Thoracic aorta (tissue), 2 donors: ENCODE measurements at regions not wholly inside any gene's neighbourhood (a gene's known extent, or its start where the extent isn't known, plus 50 kb on each side); places are given as distances from the start of the nearest gene placed in this dataset.

Experiments used
- ATAC-seq: fragments of 150-250 bp; one replicate; pipeline ENCODE4 v1.8.0; 2017; ENCODE audit warnings: low read depth; ENCODE audit not compliant: insufficient number of reproducible peaks, low FRiP score
- DNase-seq: peaks from one replicate; pipeline ENCODE4 v3.0.0-alpha.2; 2020; ENCODE audit warnings: low spot score
- H3K27ac ChIP-seq, 2 donors: fragments of 200-600 bp; sonication (generic); 1 replicate in 1 of 2; 2 replicates in 1 of 2; pipeline ENCODE4 v1.5.1; 2016; ENCODE audit warnings: mild to moderate bottlenecking in 2 of 2, moderate library complexity in 2 of 2
- H3K27me3 ChIP-seq: fragments of 200-600 bp; sonication (generic); replicated peaks from 2 replicates; pipeline ENCODE4 v1.6.0; 2016; ENCODE audit warnings: mild to moderate bottlenecking; ENCODE audit not compliant: insufficient read depth
- H3K36me3 ChIP-seq: fragments of 200-600 bp; sonication (generic); one replicate; pipeline ENCODE4 v1.5.1; 2016
- H3K4me1 ChIP-seq, 2 donors: fragments of 200-600 bp; sonication (generic); 1 replicate in 1 of 2; 2 replicates in 1 of 2; pipeline versions ENCODE4 v1.5.1 to v1.6.0; 2016; ENCODE audit warnings: low read depth in 2 of 2, mild to moderate bottlenecking in 1 of 2; ENCODE audit not compliant: control insufficient read depth in 1 of 2
- H3K4me3 ChIP-seq: fragments of 200-600 bp; sonication (generic); 2 replicates; pipeline ENCODE4 v1.5.1; 2016; ENCODE audit warnings: mild to moderate bottlenecking
- H3K9me3 ChIP-seq: fragments of 200-600 bp; sonication (generic); 2 replicates; pipeline ENCODE4 v1.5.1; 2016
- TF ChIP-seq, protein P1 (sequence below): fragments of 200-600 bp; sonication (generic); IDR thresholded peaks from one replicate; pipeline ENCODE4 v1.5.1; 2019; ENCODE audit warnings: antibody characterized with exemption

DNA sequence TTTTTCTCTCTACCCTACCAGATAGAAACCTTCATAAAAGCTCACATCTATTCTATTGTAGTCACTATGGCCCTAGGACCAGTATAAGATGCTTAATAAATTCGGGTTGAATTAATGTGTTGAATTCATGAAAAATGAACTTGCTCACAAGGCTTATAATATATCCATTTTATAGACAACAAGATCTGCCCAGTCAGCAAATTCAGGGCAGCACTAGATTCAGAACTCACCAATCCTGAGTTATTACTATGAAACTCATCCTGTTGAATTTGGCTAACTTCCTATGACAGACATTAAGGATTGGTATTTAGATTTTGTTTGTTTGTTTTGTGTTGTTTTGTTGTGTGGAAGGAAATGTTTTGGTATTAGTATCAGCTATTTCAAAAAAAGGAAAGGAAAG lies 143.6 kb upstream of the CCNG1 start:
- DNase-seq (no peak), ATAC-seq (no peak)
- TF ChIP-seq, protein P1, sequence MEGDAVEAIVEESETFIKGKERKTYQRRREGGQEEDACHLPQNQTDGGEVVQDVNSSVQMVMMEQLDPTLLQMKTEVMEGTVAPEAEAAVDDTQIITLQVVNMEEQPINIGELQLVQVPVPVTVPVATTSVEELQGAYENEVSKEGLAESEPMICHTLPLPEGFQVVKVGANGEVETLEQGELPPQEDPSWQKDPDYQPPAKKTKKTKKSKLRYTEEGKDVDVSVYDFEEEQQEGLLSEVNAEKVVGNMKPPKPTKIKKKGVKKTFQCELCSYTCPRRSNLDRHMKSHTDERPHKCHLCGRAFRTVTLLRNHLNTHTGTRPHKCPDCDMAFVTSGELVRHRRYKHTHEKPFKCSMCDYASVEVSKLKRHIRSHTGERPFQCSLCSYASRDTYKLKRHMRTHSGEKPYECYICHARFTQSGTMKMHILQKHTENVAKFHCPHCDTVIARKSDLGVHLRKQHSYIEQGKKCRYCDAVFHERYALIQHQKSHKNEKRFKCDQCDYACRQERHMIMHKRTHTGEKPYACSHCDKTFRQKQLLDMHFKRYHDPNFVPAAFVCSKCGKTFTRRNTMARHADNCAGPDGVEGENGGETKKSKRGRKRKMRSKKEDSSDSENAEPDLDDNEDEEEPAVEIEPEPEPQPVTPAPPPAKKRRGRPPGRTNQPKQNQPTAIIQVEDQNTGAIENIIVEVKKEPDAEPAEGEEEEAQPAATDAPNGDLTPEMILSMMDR, result no peak
- no peak overlapping the region for H3K4me3 ChIP-seq
- no peaks in the 10 kb centered on the region for H3K36me3 ChIP-seq
- H3K27ac ChIP-seq, result no peak overlapping the region
- H3K9me3 ChIP-seq, result no peaks in the 10 kb centered on the region
- H3K4me1 ChIP-seq, result no peaks in the 10 kb centered on the region
- no peaks in the 10 kb centered on the region for H3K27me3 ChIP-seq

DNA sequence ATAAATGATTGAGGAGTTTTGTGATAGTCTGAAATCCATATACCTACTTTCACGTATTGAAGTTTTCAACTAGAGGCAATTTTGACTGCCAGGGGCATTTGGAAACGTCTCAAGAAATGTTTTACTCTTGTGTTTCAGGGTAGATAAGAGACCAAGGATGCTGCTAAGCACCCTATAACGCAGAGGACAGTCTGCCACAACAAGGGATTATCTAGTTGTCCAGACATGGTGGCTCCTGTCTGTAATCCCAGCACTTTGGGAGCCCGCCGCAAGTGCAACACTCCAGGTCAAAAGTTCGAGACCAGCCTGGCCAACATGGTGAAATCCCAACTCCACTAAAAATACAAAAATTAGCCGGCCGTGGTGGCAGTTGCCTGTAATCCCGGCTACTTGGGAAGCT lies 133.7 kb upstream of the CCNG1 start:
- no peak overlapping the region for H3K4me3 ChIP-seq
- TF ChIP-seq, protein P1, result no peak
- no peaks in the 10 kb centered on the region for H3K9me3 ChIP-seq
- DNase-seq (no peak), ATAC-seq (no peak)
- no peaks in the 10 kb centered on the region for H3K27me3 ChIP-seq
- H3K4me1 ChIP-seq, result no peaks in the 10 kb centered on the region
- H3K27ac ChIP-seq, result no peak overlapping the region
- H3K36me3 ChIP-seq, result no peaks in the 10 kb centered on the region

DNA sequence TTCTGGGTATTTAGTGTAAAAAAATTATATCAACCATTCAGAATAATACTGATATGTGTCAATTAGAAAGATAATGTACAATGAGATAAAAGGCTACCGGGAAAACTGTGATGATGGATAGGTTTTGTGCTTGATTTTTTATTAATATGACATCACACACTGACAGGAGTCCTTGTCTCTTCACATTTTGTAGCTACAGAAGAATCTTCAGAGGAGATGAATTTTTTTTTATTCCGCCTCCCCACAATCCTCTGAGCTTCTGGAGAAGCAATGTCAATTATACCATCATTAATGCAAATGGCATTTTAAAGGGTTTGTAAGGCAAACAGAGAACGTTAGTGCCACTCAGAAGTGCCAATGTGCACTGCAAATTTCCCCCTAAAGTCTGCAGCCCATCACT lies 131.7 kb upstream of the CCNG1 start:
- no peak for ATAC-seq
- Histone ChIP-seq H3K36me3 (no peaks in the 10 kb centered on the region), H3K4me3 (no peak overlapping the region), H3K4me1 (no peaks in the 10 kb centered on the region), H3K9me3 (no peaks in the 10 kb centered on the region), H3K27ac (no peak overlapping the region), H3K27me3 (no peaks in the 10 kb centered on the region)
- TF ChIP-seq, protein P1, result no peak
- no peak for DNase-seq

DNA sequence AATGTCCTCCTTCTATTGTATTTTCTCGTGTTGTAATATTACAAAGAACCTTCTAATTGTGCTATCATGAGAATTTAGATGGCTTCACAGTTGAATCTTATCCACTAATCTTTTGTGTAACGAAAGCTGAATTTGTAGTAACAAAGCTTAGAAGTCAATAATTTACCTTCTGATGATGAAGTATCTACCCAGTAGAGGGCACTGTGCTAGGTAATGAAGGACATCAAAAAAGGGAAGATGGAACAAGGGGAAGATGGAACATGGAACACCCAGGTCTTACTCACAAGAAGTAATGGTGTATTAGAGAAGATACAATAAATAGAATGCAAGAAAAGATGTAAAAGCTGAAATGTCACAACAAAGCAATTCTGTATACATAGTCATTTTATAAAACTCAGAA lies 131.0 kb upstream of the CCNG1 start:
- DNase-seq, result no peak
- Histone ChIP-seq H3K27me3 (no peaks in the 10 kb centered on the region), H3K27ac (no peak overlapping the region), H3K36me3 (no peaks in the 10 kb centered on the region), H3K9me3 (no peaks in the 10 kb centered on the region), H3K4me3 (no peak overlapping the region), H3K4me1 (no peaks in the 10 kb centered on the region)
- no peak for ATAC-seq
- TF ChIP-seq, protein P1, result no peak

DNA sequence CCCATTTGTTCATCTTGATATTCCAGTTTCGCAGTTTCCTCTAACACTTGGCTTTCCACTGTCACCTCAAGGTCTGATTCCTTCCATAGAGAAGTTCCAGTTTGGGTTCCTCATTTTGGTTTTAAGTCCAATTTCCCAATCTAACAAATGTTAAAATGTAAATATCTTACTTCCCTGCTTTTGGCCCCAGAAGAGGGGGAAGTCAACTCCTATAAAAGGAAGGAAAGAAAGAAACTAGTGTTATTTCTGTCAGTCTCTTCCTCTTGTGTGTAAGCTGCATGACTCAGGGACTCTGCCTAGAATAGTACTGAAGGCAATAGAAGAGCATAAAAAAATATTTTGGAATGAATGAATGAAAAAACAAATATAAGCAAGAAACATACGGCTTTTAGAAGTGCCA lies 127.5 kb upstream of the CCNG1 start:
- Histone ChIP-seq H3K27ac (no peak overlapping the region), H3K4me3 (no peak overlapping the region), H3K36me3 (no peaks in the 10 kb centered on the region), H3K9me3 (no peaks in the 10 kb centered on the region), H3K27me3 (no peaks in the 10 kb centered on the region), H3K4me1 (no peaks in the 10 kb centered on the region)
- ATAC-seq, result no peak
- no peak for DNase-seq
- TF ChIP-seq, protein P1, result no peak
